Frontal cortex (tissue), 3 donors: ENCODE measurements at regions not wholly inside any gene's neighbourhood (a gene's known extent, or its start where the extent isn't known, plus 50 kb on each side); places are given as distances from the start of the nearest gene placed in this dataset.
A peak's percentile ranks its signal among the peaks of the same experiment; 100 is the strongest.

ENCODE experiments used
- DNase-seq, 2 donors: peaks; one replicate each; pipeline ENCODE4 v3.0.0; 2012; ENCODE audit warnings: low spot score in 2 of 2
- FAIRE-seq: peaks from 2 replicates; lab custom pipeline; 2012; peaks lifted over from hg19 to GRCh38; lab: Jason Lieb, UNC
- donor health status: control.
- donor health status: control.
- donor health status: control.

DNA sequence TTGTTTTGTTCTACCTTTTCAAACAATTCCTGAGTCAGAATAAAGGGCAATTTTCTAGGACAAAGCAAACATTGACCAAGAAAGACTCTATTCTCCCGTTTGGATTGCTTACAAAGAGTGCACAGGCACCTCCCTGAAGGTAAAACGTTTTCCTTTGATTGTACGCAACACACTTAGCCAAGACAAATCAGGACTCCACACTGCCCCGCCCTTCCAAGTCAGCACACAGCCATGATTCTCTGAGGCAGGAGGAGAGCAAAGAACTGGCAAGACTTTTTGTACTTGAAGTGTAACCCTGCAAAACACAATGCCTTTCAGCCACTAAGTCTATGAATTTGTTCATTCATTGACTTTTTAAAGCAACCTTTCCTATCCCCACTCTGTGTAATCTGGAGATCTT, 85.0 kb upstream of the FAM180A start:
- FAIRE-seq (no peak), DNase-seq (no peak)

- FAIRE-seq (no peak), DNase-seq (no peak)
Observed at GRCh38 chr7:135831455-135832195, 83.0 kb upstream of the FAM180A start.

DNA sequence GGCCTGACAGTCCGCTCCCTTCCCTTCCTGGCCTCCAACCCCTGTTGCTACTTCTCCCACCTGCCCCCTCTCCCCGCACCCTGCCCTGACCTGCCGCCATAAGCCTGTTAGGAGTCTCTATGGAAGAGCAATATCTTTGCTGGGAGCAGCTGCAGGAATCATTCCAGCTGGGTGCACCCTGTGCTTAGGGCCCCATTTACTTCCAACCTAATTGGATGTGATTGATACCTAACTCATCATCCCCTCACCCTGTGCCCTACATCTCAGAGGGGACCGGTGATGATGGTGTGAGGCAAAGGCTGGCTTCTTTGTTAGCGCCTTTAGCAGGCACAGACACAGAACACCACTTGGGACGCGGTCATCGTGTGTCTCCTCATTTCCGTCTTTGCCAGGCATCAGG, 80.0 kb upstream of the FAM180A start:
- no peak for DNase-seq
- FAIRE-seq = no peak

- no peak for DNase-seq
- no peak for FAIRE-seq
Observed at GRCh38 chr7:135827391-135827790, 78.8 kb upstream of the FAM180A start.

- no peak for FAIRE-seq
Observed at GRCh38 chr7:135825406-135825805, 76.8 kb upstream of the FAM180A start.

DNA sequence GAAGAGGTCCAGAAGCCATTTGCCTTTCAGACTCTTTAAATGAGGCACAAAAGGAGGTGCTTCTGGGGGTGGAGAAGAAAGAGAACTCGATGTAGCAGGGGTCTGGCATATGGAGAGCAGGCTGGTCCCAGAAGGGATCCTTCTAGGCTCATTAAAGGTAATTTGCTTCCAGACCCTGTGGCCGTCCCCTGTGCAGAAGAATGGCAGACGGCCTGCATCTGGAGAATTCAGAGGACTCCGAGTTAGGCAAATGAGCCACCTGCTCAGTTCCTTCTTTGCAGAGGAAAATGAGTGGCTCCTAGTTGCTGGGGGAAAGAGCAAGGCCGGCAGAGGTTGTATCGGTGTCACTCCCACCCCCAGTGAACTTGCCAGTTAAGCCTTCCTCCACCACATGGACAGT, 73.8 kb upstream of the FAM180A start:
- DNase-seq (no peak), FAIRE-seq (no peak)

More at GRCh38 chr7:135825406-135825805, 76.8 kb upstream of the FAM180A start:
- DNase-seq = no peak

- no peak for FAIRE-seq
Observed at GRCh38 chr7:135817583-135817982, 69.0 kb upstream of the FAM180A start.

GRCh38 chr7:135815033-135815432, 66.4 kb upstream of the FAM180A start:
- FAIRE-seq = no peak
- no peak for DNase-seq

More at GRCh38 chr7:135817583-135817982, 69.0 kb upstream of the FAM180A start:
- DNase-seq = no peak

GRCh38 chr7:135812148-135812547, 63.5 kb upstream of the FAM180A start:
- DNase-seq = no peak
- no peak for FAIRE-seq

- no peak for FAIRE-seq
- DNase-seq = no peak
Observed at GRCh38 chr7:135811506-135811905, 62.9 kb upstream of the FAM180A start.

DNA sequence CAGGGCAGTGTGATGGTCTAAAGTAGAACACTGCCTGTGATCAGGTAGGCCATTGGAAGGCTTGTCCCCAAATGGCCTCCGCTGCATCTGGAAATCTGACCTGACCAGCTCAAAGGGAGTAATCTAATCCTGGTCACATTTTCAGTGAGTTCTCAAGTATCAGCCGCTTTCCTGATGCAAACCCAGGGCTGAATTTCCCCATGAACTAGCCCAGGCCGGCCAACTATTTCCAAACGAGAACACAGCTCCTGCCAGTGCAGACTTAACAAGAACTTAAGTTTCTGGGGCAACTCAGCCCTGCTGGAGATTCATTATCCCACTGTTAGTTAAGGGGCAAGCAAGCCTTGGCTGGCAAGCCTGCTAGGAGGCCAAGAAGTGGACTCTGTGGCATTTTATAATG, 59.6 kb upstream of the FAM180A start:
- FAIRE-seq = no peak
- no peak for DNase-seq

DNA sequence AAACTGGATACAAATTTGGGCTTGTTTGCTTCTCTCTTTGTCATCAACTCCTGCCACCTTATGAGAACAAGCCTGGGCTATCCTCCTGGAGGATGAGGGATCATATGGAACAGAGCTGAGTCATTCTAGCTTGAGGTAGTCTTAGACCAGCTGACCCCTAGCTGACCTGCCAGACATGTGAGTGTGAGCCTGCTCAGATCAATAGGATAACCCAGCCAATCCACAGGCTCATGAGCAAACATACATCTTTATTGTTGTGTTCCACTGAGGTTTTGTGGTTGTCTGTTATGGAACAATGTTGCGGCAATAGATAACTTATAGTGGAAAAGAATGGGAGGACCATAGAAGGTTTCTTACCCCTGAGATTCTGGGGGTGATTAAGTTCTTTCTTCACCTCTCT, 54.5 kb upstream of the FAM180A start:
- no peak for FAIRE-seq

GRCh38 chr7:135802697-135803096, 54.1 kb upstream of the FAM180A start:
- no peak for FAIRE-seq
- DNase-seq = no peak

More for the DNA sequence above, 54.5 kb upstream of the FAM180A start:
- DNase-seq = no peak

DNA sequence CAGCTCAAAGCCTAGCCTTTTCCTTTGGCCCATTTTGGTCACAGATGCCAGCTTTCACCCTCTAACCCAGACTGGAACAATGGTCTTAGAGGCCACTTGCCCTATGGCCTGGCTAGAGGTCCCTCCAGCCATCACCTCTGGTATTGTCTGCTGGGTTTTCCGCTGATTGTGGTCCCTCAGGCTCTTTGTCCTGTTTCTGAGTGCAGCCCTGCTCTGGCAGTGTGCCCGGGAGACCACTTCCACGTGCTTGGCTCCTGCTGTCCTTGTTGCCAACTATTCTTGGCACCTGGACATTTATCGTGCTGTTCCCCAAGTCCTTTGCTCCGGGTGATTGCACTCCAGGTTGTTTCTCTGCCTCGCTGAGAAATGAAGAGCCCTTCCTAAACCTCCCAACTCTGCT, 53.3 kb upstream of the FAM180A start:
- FAIRE-seq (no peak), DNase-seq (no peak)

GRCh38 chr7:135801045-135801693, 52.6 kb upstream of the FAM180A start:
- peak; percentile 22 to 65 for DNase-seq

DNA sequence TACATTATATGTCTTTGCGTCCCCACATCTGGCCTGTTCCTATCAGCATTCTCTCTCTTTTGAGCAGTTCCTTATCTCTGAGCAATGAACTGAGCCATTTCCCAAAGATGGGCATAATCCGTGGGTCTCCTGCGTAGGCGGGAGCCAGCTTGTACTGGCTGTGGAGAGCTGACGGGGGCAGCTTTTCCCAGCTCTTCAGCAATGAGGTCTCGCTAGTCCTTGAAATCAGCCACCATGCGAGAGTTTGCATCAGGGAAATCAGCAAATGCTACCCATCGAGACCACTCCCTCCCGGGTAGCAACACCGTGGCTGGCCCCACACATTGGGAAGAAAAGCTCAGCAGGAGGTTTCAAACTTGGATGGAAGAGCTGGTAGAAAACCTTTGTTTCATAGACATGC, 51.9 kb upstream of the FAM180A start:
- DNase-seq (no peak), FAIRE-seq (no peak)

More at GRCh38 chr7:135801045-135801693, 52.6 kb upstream of the FAM180A start:
- peak; percentile 17 for FAIRE-seq

- FAIRE-seq (no peak), DNase-seq (no peak)
Observed at GRCh38 chr7:135799881-135800280, 51.3 kb upstream of the FAM180A start.
